HG03457 (cell line): ENCODE measurements at regions not wholly inside any gene's neighbourhood (a gene's known extent, or its start where the extent isn't known, plus 50 kb on each side); places are given as distances from the start of the nearest gene placed in this dataset.
"Not testable (repeated sequence)": the region's sequence is repeated elsewhere in the genome, so short reads cannot be mapped to it uniquely, and the experiment has no call there.

Experiments
- ATAC-seq: cut with Tn5 transposase; IDR thresholded peaks from one replicate; pipeline ENCODE4 v1.9.1; 2021; ENCODE audit warnings: moderate number of reproducible peaks; ENCODE audit not compliant: unreplicated experiment

- ATAC-seq = no peak
These were observed 545.3 kb downstream of the PTPRC start for GRCh38 chr1:199184180-199184579.

- no peak for ATAC-seq
These were observed 556.0 kb downstream of the PTPRC start for GRCh38 chr1:199194862-199195261.

GRCh38 chr1:199197695-199198094 is 558.9 kb downstream of the PTPRC start:
- ATAC-seq = no peak

GRCh38 chr1:199202331-199202730 is 563.5 kb downstream of the PTPRC start:
- no peak for ATAC-seq

GRCh38 chr1:199204231-199204630 is 565.4 kb downstream of the PTPRC start:
- no peak for ATAC-seq

GRCh38 chr1:199205740-199206441 is 567.1 kb downstream of the PTPRC start:
- ATAC-seq = no peak

GRCh38 chr1:199208847-199209246 is 570.0 kb downstream of the PTPRC start:
- no peak for ATAC-seq

GRCh38 chr1:199218065-199218464 is 579.2 kb downstream of the PTPRC start:
- ATAC-seq = no peak

- ATAC-seq = no peak
These were observed 579.7 kb downstream of the PTPRC start for GRCh38 chr1:199218533-199218932.

- ATAC-seq = no peak
These were observed 581.2 kb downstream of the PTPRC start for GRCh38 chr1:199220031-199220430.

- ATAC-seq = no peak
These were observed 582.7 kb downstream of the PTPRC start for GRCh38 chr1:199221371-199222150.

- ATAC-seq = no peak
These were observed 585.1 kb downstream of the PTPRC start for GRCh38 chr1:199223936-199224335.

GRCh38 chr1:199226163-199226562 is 587.3 kb downstream of the PTPRC start:
- peak; percentile 63 for ATAC-seq

GRCh38 chr1:199242147-199242546 is 603.3 kb downstream of the PTPRC start:
- ATAC-seq = no peak

- ATAC-seq = no peak
These were observed 603.8 kb downstream of the PTPRC start for GRCh38 chr1:199242601-199243000.

- ATAC-seq = peak; percentile 84
These were observed 604.7 kb downstream of the PTPRC start for GRCh38 chr1:199243423-199244061.

GRCh38 chr1:199245946-199246345 is 607.1 kb downstream of the PTPRC start:
- no peak for ATAC-seq

- ATAC-seq = no peak
These were observed 607.9 kb downstream of the PTPRC start for GRCh38 chr1:199246716-199247115.

GRCh38 chr1:199247891-199248290 is 609.1 kb downstream of the PTPRC start:
- no peak for ATAC-seq

GRCh38 chr1:199254040-199254439 is 615.2 kb downstream of the PTPRC start:
- ATAC-seq = not testable (repeated sequence)

GRCh38 chr1:199261328-199261727 is 622.5 kb downstream of the PTPRC start:
- no peak for ATAC-seq

GRCh38 chr1:199264283-199264682 is 625.4 kb downstream of the PTPRC start:
- ATAC-seq = no peak
